Liver (tissue), 6 donors: ENCODE measurements at regions not wholly inside any gene's neighbourhood (a gene's known extent, or its start where the extent isn't known, plus 50 kb on each side); places are given as distances from the start of the nearest gene placed in this dataset.
"Not testable (repeated sequence)": the region's sequence is repeated elsewhere in the genome, so short reads cannot be mapped to it uniquely, and the experiment has no call there.

Experiments used
- DNase-seq: peaks from one replicate; pipeline ENCODE4 v3.0.0-alpha.2; 2017; ENCODE audit warnings: low spot score
- H3K27ac ChIP-seq, 2 donors: one replicate each; pipeline ENCODE4 v1.7.0; 2013; ENCODE audit warnings: inconsistent platforms in 2 of 2, low read length in 2 of 2, control low read depth in 1 of 2, low read depth in 1 of 2, mild to moderate bottlenecking in 1 of 2
- H3K27me3 ChIP-seq, 4 donors: one replicate each; pipeline versions ENCODE4 v1.6.1 to v1.7.0; 2013; ENCODE audit warnings: low read length in 3 of 4, inconsistent platforms in 1 of 4, mild to moderate bottlenecking in 1 of 4, moderate library complexity in 1 of 4; ENCODE audit not compliant: control insufficient read depth in 4 of 4, insufficient read depth in 4 of 4
- H3K36me3 ChIP-seq, 4 donors: one replicate each; pipeline versions ENCODE4 v1.6.1 to v1.7.0; 2013; ENCODE audit warnings: low read length in 3 of 4, mild to moderate bottlenecking in 3 of 4, low read depth in 1 of 4, moderate library complexity in 1 of 4; ENCODE audit not compliant: control insufficient read depth in 4 of 4, insufficient read depth in 3 of 4
- H3K4me1 ChIP-seq, 4 donors: one replicate each; pipeline versions ENCODE4 v1.6.1 to v1.7.0; 2013; ENCODE audit warnings: low read length in 3 of 4, mild to moderate bottlenecking in 3 of 4, moderate library complexity in 1 of 4; ENCODE audit not compliant: control insufficient read depth in 4 of 4, insufficient read depth in 4 of 4
- H3K4me3 ChIP-seq, 3 donors: one replicate each; pipeline versions ENCODE4 v1.6.1 to v1.7.0; 2013; ENCODE audit warnings: low read length in 3 of 3, control low read depth in 1 of 3, low read depth in 1 of 3, mild to moderate bottlenecking in 1 of 3
- H3K9ac ChIP-seq, 2 donors: one replicate each; pipeline ENCODE4 v1.7.0; 2013; ENCODE audit warnings: low read length in 2 of 2, mild to moderate bottlenecking in 2 of 2, moderate library complexity in 2 of 2, control low read depth in 1 of 2, low read depth in 1 of 2
- H3K9me3 ChIP-seq, 4 donors: one replicate each; pipeline versions ENCODE4 v1.6.1 to v1.7.0; 2013; ENCODE audit warnings: low read length in 3 of 4; ENCODE audit not compliant: control insufficient read depth in 4 of 4
- WGBS: extraction: QIAGEN DNeasy Blood & Tissue Kit; methylation state at CpG from one replicate; pipeline ENCODE4 v1.1.7; 2013; 5-methylcytosine and 5-hydroxymethylcytosine counted together
- donor health status: healthy.
- donor health status: healthy.
- donor health status: healthy.

- H3K4me3 ChIP-seq, H3K4me1 ChIP-seq, H3K27me3 ChIP-seq, H3K27ac ChIP-seq, H3K9ac ChIP-seq, H3K36me3 ChIP-seq, H3K9me3 ChIP-seq, DNase-seq: not testable (repeated sequence)
- 92% methylated on average over 7 of the region's 7 CpGs for WGBS
These were observed 185.9 kb upstream of the IRF2BP2 start for GRCh38 chr1:234795711-234796437.

- H3K9ac ChIP-seq, H3K27me3 ChIP-seq, H3K4me1 ChIP-seq, H3K4me3 ChIP-seq, H3K36me3 ChIP-seq, DNase-seq, H3K27ac ChIP-seq, H3K9me3 ChIP-seq: not testable (repeated sequence)
- 85% methylated on average over 1 of the region's 3 CpGs for WGBS
These were observed 185.0 kb upstream of the IRF2BP2 start for GRCh38 chr1:234795007-234795406.

- not testable (repeated sequence) for H3K9me3 ChIP-seq, H3K4me3 ChIP-seq, H3K4me1 ChIP-seq, DNase-seq, H3K27me3 ChIP-seq, H3K27ac ChIP-seq, H3K9ac ChIP-seq, H3K36me3 ChIP-seq
- WGBS: 90% methylated on average over 4 of the region's 4 CpGs
These were observed 184.5 kb upstream of the IRF2BP2 start for GRCh38 chr1:234794452-234794851.

GRCh38 chr1:234793924-234794323, 183.9 kb upstream of the IRF2BP2 start:
- 92% methylated on average over 3 of the region's 5 CpGs for WGBS
- DNase-seq, H3K36me3 ChIP-seq, H3K9me3 ChIP-seq, H3K4me3 ChIP-seq, H3K4me1 ChIP-seq, H3K27ac ChIP-seq, H3K27me3 ChIP-seq, H3K9ac ChIP-seq: not testable (repeated sequence)

GRCh38 chr1:234792221-234792864, 182.4 kb upstream of the IRF2BP2 start:
- H3K4me1 ChIP-seq, H3K36me3 ChIP-seq, DNase-seq, H3K9ac ChIP-seq, H3K27ac ChIP-seq, H3K9me3 ChIP-seq, H3K27me3 ChIP-seq, H3K4me3 ChIP-seq: not testable (repeated sequence)
- 85% methylated on average over 3 of the region's 4 CpGs for WGBS

GRCh38 chr1:234791615-234792014, 181.6 kb upstream of the IRF2BP2 start:
- H3K36me3 ChIP-seq, DNase-seq, H3K4me1 ChIP-seq, H3K27me3 ChIP-seq, H3K9me3 ChIP-seq, H3K4me3 ChIP-seq, H3K27ac ChIP-seq, H3K9ac ChIP-seq: not testable (repeated sequence)
- no CpG with 5 or more reads among the region's 3 CpGs for WGBS

GRCh38 chr1:234790333-234790732, 180.4 kb upstream of the IRF2BP2 start:
- not testable (repeated sequence) for H3K27ac ChIP-seq, DNase-seq, H3K4me3 ChIP-seq, H3K4me1 ChIP-seq, H3K36me3 ChIP-seq, H3K27me3 ChIP-seq, H3K9me3 ChIP-seq, H3K9ac ChIP-seq
- no CpG with 5 or more reads among the region's 1 CpG for WGBS

GRCh38 chr1:234787011-234787584, 177.1 kb upstream of the IRF2BP2 start:
- not testable (repeated sequence) for H3K27me3 ChIP-seq, H3K4me3 ChIP-seq, H3K9ac ChIP-seq, H3K27ac ChIP-seq, H3K9me3 ChIP-seq, DNase-seq, H3K36me3 ChIP-seq, H3K4me1 ChIP-seq
- 85% methylated on average over 6 of the region's 8 CpGs for WGBS
